H9 (cell line): ENCODE measurements at regions not wholly inside any gene's neighbourhood (a gene's known extent, or its start where the extent isn't known, plus 50 kb on each side); places are given as distances from the start of the nearest gene placed in this dataset.
A peak's percentile ranks its signal among the peaks of the same experiment; 100 is the strongest.
"Not testable (repeated sequence)": the region's sequence is repeated elsewhere in the genome, so short reads cannot be mapped to it uniquely, and the experiment has no call there.

Experiments used
- DNase-seq: peaks from one replicate; pipeline ENCODE4 v3.0.0-alpha.2; 2017
- H2AFZ ChIP-seq: one replicate; pipeline ENCODE4 v1.6.1; 2013; ENCODE audit warnings: mild to moderate bottlenecking, low read length, control low read depth, moderate library complexity
- H2AK5ac ChIP-seq: 2 replicates; pipeline ENCODE4 v1.6.1; 2013; ENCODE audit warnings: low read length, control low read depth, mixed read lengths; ENCODE audit not compliant: insufficient read length
- H2BK120ac ChIP-seq: one replicate; pipeline ENCODE4 v1.6.1; 2013; ENCODE audit warnings: low read depth, mild to moderate bottlenecking, low read length, control low read depth, inconsistent platforms; ENCODE audit not compliant: poor library complexity, severe bottlenecking
- H2BK12ac ChIP-seq: 2 replicates; pipeline ENCODE4 v1.6.1; 2013; ENCODE audit warnings: low read length, control low read depth, mixed read lengths, low read depth; ENCODE audit not compliant: insufficient read length
- H2BK15ac ChIP-seq: 2 replicates; pipeline ENCODE4 v1.6.1; 2013; ENCODE audit warnings: low read depth, low read length, control low read depth
- H2BK20ac ChIP-seq: one replicate; pipeline ENCODE4 v1.6.1; 2013; ENCODE audit warnings: low read depth, mild to moderate bottlenecking, low read length, control low read depth, inconsistent platforms; ENCODE audit not compliant: poor library complexity, severe bottlenecking
- H2BK5ac ChIP-seq: 2 replicates; pipeline ENCODE4 v1.6.1; 2013; ENCODE audit warnings: low read length, control low read depth, mixed read lengths; ENCODE audit not compliant: insufficient read length
- H3K14ac ChIP-seq: 2 replicates; pipeline ENCODE4 v1.6.1; 2013; ENCODE audit warnings: low read length, control low read depth; ENCODE audit not compliant: insufficient read depth
- H3K18ac ChIP-seq: 2 replicates; pipeline ENCODE4 v1.6.1; 2013; ENCODE audit warnings: low read depth, mild to moderate bottlenecking, mixed read lengths, low read length, control low read depth; ENCODE audit not compliant: insufficient read length
- H3K23ac ChIP-seq: 2 replicates; pipeline ENCODE4 v1.6.1; 2013; ENCODE audit warnings: low read length, control low read depth, mixed read lengths, low read depth; ENCODE audit not compliant: insufficient read length
- H3K23me2 ChIP-seq: 2 replicates; pipeline ENCODE4 v1.6.1; 2013; ENCODE audit warnings: low read depth, mild to moderate bottlenecking, mixed read lengths, low read length, control low read depth; ENCODE audit not compliant: insufficient read length, poor library complexity, severe bottlenecking
- H3K27ac ChIP-seq: 2 replicates; pipeline ENCODE4 v1.5.1; 2013; ENCODE audit warnings: low read length, control low read depth, mixed read lengths, low read depth; ENCODE audit not compliant: insufficient read length
- H3K27me3 ChIP-seq: 2 replicates; pipeline ENCODE4 v1.6.1; 2013; ENCODE audit warnings: low read length, control low read depth, inconsistent platforms; ENCODE audit not compliant: insufficient read depth
- H3K4ac ChIP-seq: 2 replicates; pipeline ENCODE4 v1.6.1; 2013; ENCODE audit warnings: low read depth, mild to moderate bottlenecking, control low read depth, inconsistent platforms, low read length, moderate library complexity
- H3K4me1 ChIP-seq: 2 replicates; pipeline ENCODE4 v1.6.1; 2013; ENCODE audit warnings: low read length, control low read depth, inconsistent platforms; ENCODE audit not compliant: insufficient read depth
- H3K4me2 ChIP-seq: 2 replicates; pipeline ENCODE4 v1.6.1; 2013; ENCODE audit warnings: low read length, control low read depth, mixed read lengths; ENCODE audit not compliant: insufficient read length, insufficient read depth
- H3K56ac ChIP-seq: 2 replicates; pipeline ENCODE4 v1.6.1; 2013; ENCODE audit warnings: low read depth, mild to moderate bottlenecking, mixed read lengths, low read length, control low read depth; ENCODE audit not compliant: insufficient read length
- H3K79me1 ChIP-seq: 2 replicates; pipeline ENCODE4 v1.6.1; 2013; ENCODE audit warnings: low read depth, mild to moderate bottlenecking, moderate library complexity, low read length, control low read depth, inconsistent platforms; ENCODE audit not compliant: insufficient read depth, poor library complexity, severe bottlenecking
- H3K79me2 ChIP-seq: 2 replicates; pipeline ENCODE4 v1.6.1; 2013; ENCODE audit warnings: low read length, control low read depth, inconsistent platforms; ENCODE audit not compliant: insufficient read depth
- H3K9ac ChIP-seq: 2 replicates; pipeline ENCODE4 v1.6.1; 2013; ENCODE audit warnings: low read length, control low read depth, mixed read lengths; ENCODE audit not compliant: insufficient read length; ENCODE audit errors: extremely low read depth
- H3K9me3 ChIP-seq: one replicate; pipeline ENCODE4 v1.6.1; 2013; ENCODE audit warnings: low read depth, low read length, inconsistent platforms; ENCODE audit not compliant: control insufficient read depth
- H3T11ph ChIP-seq: one replicate; pipeline ENCODE4 v1.6.1; 2013; ENCODE audit warnings: mild to moderate bottlenecking, low read length, control low read depth, inconsistent platforms
- H4K20me1 ChIP-seq: one replicate; pipeline ENCODE4 v1.6.1; 2013; ENCODE audit not compliant: control insufficient read depth, insufficient read length, insufficient read depth
- H4K5ac ChIP-seq: 2 replicates; pipeline ENCODE4 v1.6.1; 2013; ENCODE audit warnings: low read depth, mild to moderate bottlenecking, mixed read lengths, low read length, control low read depth; ENCODE audit not compliant: insufficient read length
- H4K8ac ChIP-seq: replicated peaks from 2 replicates; pipeline ENCODE4 v1.6.1; 2013; ENCODE audit warnings: low read length, control low read depth, mixed read lengths, low read depth; ENCODE audit not compliant: insufficient read length
- H4K91ac ChIP-seq: 2 replicates; pipeline ENCODE4 v1.6.1; 2013; ENCODE audit warnings: low read depth, mild to moderate bottlenecking, moderate library complexity, mixed read lengths, low read length, control low read depth; ENCODE audit not compliant: insufficient read length
- H3K27ac Mint-ChIP-seq, 3 experiments: 2 replicates in 2 of 3; 3 replicates in 1 of 3; pipeline ENCODE4 v1.8.0; 2020 to 2021; ENCODE audit warnings: mixed read lengths in 3 of 3, mild to moderate bottlenecking in 1 of 3, moderate library complexity in 1 of 3
- H3K27me3 Mint-ChIP-seq: 2 replicates; pipeline ENCODE4 v1.8.0; 2021; ENCODE audit warnings: low read depth, mild to moderate bottlenecking, moderate library complexity, mixed read lengths
- H3K36me3 Mint-ChIP-seq, 3 experiments: 2 replicates in 2 of 3; 3 replicates in 1 of 3; pipeline ENCODE4 v1.8.0; 2020 to 2021; ENCODE audit warnings: low read depth in 3 of 3, mixed read lengths in 3 of 3; ENCODE audit not compliant: insufficient read depth in 1 of 3
- H3K4me1 Mint-ChIP-seq, 2 experiments: 2 replicates each; pipeline ENCODE4 v1.8.0; 2020; ENCODE audit warnings: mixed read lengths in 2 of 2
- H3K4me3 Mint-ChIP-seq, 2 experiments: 2 replicates in 1 of 2; 3 replicates in 1 of 2; pipeline ENCODE4 v1.8.0; 2020 to 2021; ENCODE audit warnings: mild to moderate bottlenecking in 2 of 2, mixed read lengths in 2 of 2, moderate library complexity in 1 of 2
- H3K9me3 Mint-ChIP-seq, 2 experiments: 2 replicates in 1 of 2; 3 replicates in 1 of 2; pipeline ENCODE4 v1.8.0; 2020; ENCODE audit warnings: mild to moderate bottlenecking in 2 of 2, mixed read lengths in 2 of 2, moderate library complexity in 1 of 2
- CTCF ChIP-seq: fragments of 200-600 bp; sonication (generic); conservative IDR thresholded peaks from 3 replicates; pipeline ENCODE4 v1.8.0; 2021; ENCODE audit warnings: antibody characterized with exemption, mild to moderate bottlenecking
- WGBS: extraction: QIAGEN DNeasy Blood & Tissue Kit; methylation state at CpG from one replicate; pipeline ENCODE4 v1.1.7; 2013; ENCODE audit warnings: missing lambda C conversion rate, low lambda C conversion rate, mixed read lengths; ENCODE audit not compliant: insufficient read length; ENCODE audit errors: extremely low coverage; 5-methylcytosine and 5-hydroxymethylcytosine counted together

- H3K14ac ChIP-seq, H3K4me3 Mint-ChIP-seq, H3K36me3 Mint-ChIP-seq, H2AFZ ChIP-seq, DNase-seq, H3K27ac ChIP-seq, H3K79me1 ChIP-seq, H3K27me3 Mint-ChIP-seq, H3K9ac ChIP-seq, H3K79me2 ChIP-seq, H3K4ac ChIP-seq, H3K9me3 ChIP-seq, H4K8ac ChIP-seq, H2BK5ac ChIP-seq, H3K9me3 Mint-ChIP-seq, H3K27me3 ChIP-seq, H3K23ac ChIP-seq, H2AK5ac ChIP-seq, H3K23me2 ChIP-seq, H2BK20ac ChIP-seq, H3K4me2 ChIP-seq, H4K91ac ChIP-seq, H3K18ac ChIP-seq, H2BK15ac ChIP-seq, H4K5ac ChIP-seq, H4K20me1 ChIP-seq, H2BK12ac ChIP-seq, H3K56ac ChIP-seq, H3K4me1 ChIP-seq, H2BK120ac ChIP-seq, H3T11ph ChIP-seq: not testable (repeated sequence)
- Mint-ChIP-seq H3K4me1 (peaks cover 48 to 52% of the 10 kb centered on the region in 2 experiments), H3K27ac (peak overlapping the region in 1 of 3 experiments; percentile 54; a peak in 2 of 7 replicates)
- WGBS: no CpG with 5 or more reads among the region's 14 CpGs
- TF ChIP-seq CTCF: peak; percentile 31; the same call in 1 of the 3 replicates
These were observed 83.9 kb upstream of the DEFB108B start for GRCh38 chr11:71748965-71749620.
